GM12878 (cell line): ENCODE measurements at regions not wholly inside any gene's neighbourhood (a gene's known extent, or its start where the extent isn't known, plus 50 kb on each side); places are given as distances from the start of the nearest gene placed in this dataset.

ENCODE experiments used
- ATAC-seq: fragments of 200-7000 bp; cut with Tn5 transposase; 3 replicates; pipeline ENCODE4 v1.9.1; 2020; ENCODE audit warnings: mild to moderate bottlenecking, moderate library complexity
- BruUV-seq: library from RNA; stranded (reverse); fragments of 400-500 nt; replicated peaks from 2 replicates; lab custom pipeline; 2021; lab: Mats Ljungman, UMichigan
- CTCF ChIA-PET: fragments of 300-600 bp; sonication (Branson Sonifier 250); formaldehyde crosslinking; extraction: SDS; loops from one replicate; lab custom pipeline; 2021; ENCODE audit warnings: inconsistent platforms; lab: Yijun Ruan, JAX
- POLR2A ChIA-PET: fragments of 350-600 bp; formaldehyde crosslinking; extraction: SDS; loops from one replicate; lab custom pipeline; 2021; ENCODE audit warnings: inconsistent platforms; lab: Charles Lee
- RAD21 ChIA-PET: fragments of 300-600 bp; sonication (Branson Sonifier 250); formaldehyde crosslinking; loops from one replicate; lab custom pipeline; 2023; ENCODE audit warnings: antibody characterized with exemption; ENCODE audit not compliant: unreplicated experiment; lab: Charles Lee
- SMC1A ChIA-PET: fragments of 300-600 bp; sonication (Branson Sonifier 250); formaldehyde crosslinking; loops from one replicate; lab custom pipeline; 2023; ENCODE audit not compliant: unreplicated experiment, uncharacterized antibody; lab: Charles Lee
- DNase-seq: peaks from one replicate; pipeline ENCODE4 v3.0.0-alpha.2; 2011; ENCODE audit warnings: low read depth, low spot score
- FAIRE-seq: peaks from 3 replicates; lab custom pipeline; 2011; peaks lifted over from hg19 to GRCh38; lab: Jason Lieb, UNC
- H2AFZ ChIP-seq: 2 replicates; pipeline ENCODE4 v1.6.0; 2011; ENCODE audit warnings: low read depth, low read length, control low read depth; ENCODE audit not compliant: control insufficient read depth
- H3K27ac ChIP-seq: 2 replicates; pipeline ENCODE4 v1.5.1; 2011; ENCODE audit warnings: control low read depth; ENCODE audit not compliant: control insufficient read depth, insufficient read depth
- H3K27me3 ChIP-seq, 2 experiments: replicated peaks in 1 of 2; 2 replicates each; pipeline versions ENCODE4 v1.6.0 to v1.6.1; 2011; ENCODE audit warnings: low read length in 1 of 2; ENCODE audit not compliant: control insufficient read depth in 2 of 2, insufficient read depth in 2 of 2
- H3K36me3 ChIP-seq, 2 experiments: 2 replicates each; pipeline ENCODE4 v1.5.1; 2011; ENCODE audit warnings: low read length in 1 of 2; ENCODE audit not compliant: control insufficient read depth in 2 of 2, insufficient read depth in 2 of 2
- H3K4me1 ChIP-seq: 2 replicates; pipeline ENCODE4 v1.6.1; 2011; ENCODE audit warnings: mild to moderate bottlenecking, low read length, moderate library complexity, mixed read lengths; ENCODE audit not compliant: control insufficient read depth, insufficient read depth
- H3K4me2 ChIP-seq: 2 replicates; pipeline ENCODE4 v1.6.0; 2011; ENCODE audit warnings: control low read depth; ENCODE audit not compliant: control insufficient read depth, insufficient read depth
- H3K4me3 ChIP-seq: fragments of 200-600 bp; sonication (generic); 2 replicates; pipeline ENCODE4 v1.5.1; 2016
- H3K79me2 ChIP-seq: 2 replicates; pipeline ENCODE4 v1.6.0; 2011; ENCODE audit warnings: low read length; ENCODE audit not compliant: control insufficient read depth, insufficient read depth
- H3K9ac ChIP-seq: 2 replicates; pipeline ENCODE4 v1.8.0; 2011; ENCODE audit warnings: low read length, control low read depth, mixed read lengths; ENCODE audit not compliant: control insufficient read depth, insufficient read depth
- H3K9me3 ChIP-seq: replicated peaks from 3 replicates; pipeline ENCODE4 v1.5.1; 2011; ENCODE audit warnings: mild to moderate bottlenecking, low read length; ENCODE audit not compliant: control insufficient read depth, insufficient read depth
- H4K20me1 ChIP-seq: 2 replicates; pipeline ENCODE4 v1.6.0; 2011; ENCODE audit not compliant: control insufficient read depth, insufficient read depth
- CHD2 ChIP-seq: IDR thresholded peaks from 2 replicates; pipeline ENCODE4 v1.6.1; 2011; ENCODE audit warnings: low read depth, low read length, improper control_type of control experiment, borderline replicate concordance
- CREM ChIP-seq: IDR thresholded peaks from 2 replicates; pipeline ENCODE4 v1.6.1; 2014; ENCODE audit warnings: antibody characterized with exemption, low read depth
- EP300 ChIP-seq, 2 experiments: fragments of 150-350 bp in 1 of 2; IDR thresholded peaks; 2 replicates each; pipeline ENCODE4 v1.6.1; 2011 to 2012; ENCODE audit warnings: low read depth in 2 of 2, low read length in 2 of 2, borderline replicate concordance in 1 of 2, improper control_type of control experiment in 1 of 2, inconsistent platforms in 1 of 2; ENCODE audit not compliant: control insufficient read depth in 1 of 2
- SKIL ChIP-seq: fragments of 450-650 bp; IDR thresholded peaks from 2 replicates; pipeline ENCODE4 v1.6.1; 2017; ENCODE audit warnings: mild to moderate bottlenecking, low read depth, inconsistent platforms; ENCODE audit not compliant: poor library complexity, severe bottlenecking
- WGBS: methylation state at CpG from one replicate; pipeline ENCODE4 v1.1.6; 2016; ENCODE audit warnings: low lambda C conversion rate; ENCODE audit not compliant: insufficient replicate concordance, insufficient coverage; ENCODE audit errors: missing lambda C conversion rate; 5-methylcytosine and 5-hydroxymethylcytosine counted together
- in situ Hi-C: fragments of 300-500 bp; cut with MboI; formaldehyde crosslinking; loops from 9 replicates; pipeline ENCODE4 v1.14.3; 2018; ENCODE audit warnings: mixed read lengths
- intact Hi-C: fragments of 100-400 bp; cut with micrococcal nuclease; formaldehyde crosslinking; loops from one replicate; pipeline ENCODE4 v1.14.2; 2022; ENCODE audit not compliant: unreplicated experiment

GRCh38 chr12:78398750-78399149 lies 465.8 kb upstream of the SYT1 start (continued):
- no peak for TF ChIP-seq SKIL

GRCh38 chr12:78402366-78403134 lies 462.0 kb upstream of the SYT1 start:
- Histone ChIP-seq H2AFZ (no peak overlapping the region), H4K20me1 (no peaks in the 10 kb centered on the region), H3K9me3 (no peaks in the 10 kb centered on the region), H3K27me3 (no peaks in the 10 kb centered on the region), H3K4me1 (no peaks in the 10 kb centered on the region; the same call in 1 of the 2 replicates), H3K4me2 (no peak overlapping the region), H3K4me3 (no peak overlapping the region), H3K27ac (no peak overlapping the region), H3K9ac (no peak overlapping the region), H3K79me2 (no peaks in the 10 kb centered on the region), H3K36me3 (no peaks in the 10 kb centered on the region)
- CTCF ChIA-PET, result no interaction called here
- POLR2A ChIA-PET, result no interaction called here
- FAIRE-seq, result no peak
- in situ Hi-C loops, result no loop called here
- TF ChIP-seq CREM (no peak), EP300 (IDR thresholded peaks at IDR 0.05; ENCODE audit: borderline replicate concordance in 1 of 2, control insufficient read depth in 1 of 2, low read depth in 2 of 2, low read length in 2 of 2) (no peak), CHD2 (no peak)
- intact Hi-C loops, result no loop called here
- no peak for DNase-seq
- 37% methylated on average over 5 of the region's 5 CpGs for WGBS
- RAD21 ChIA-PET, result no interaction called here
- no peak for ATAC-seq
- no TSS peak for BruUV-seq
- SMC1A ChIA-PET, result no interaction called here
